Cardiac fibroblast (primary cell): ENCODE measurements at regions not wholly inside any gene's neighbourhood (a gene's known extent, or its start where the extent isn't known, plus 50 kb on each side); places are given as distances from the start of the nearest gene placed in this dataset.

Experiments
- DNase-seq, 2 donors: peaks; one replicate each; pipeline versions ENCODE4 v3.0.0 to v3.0.0-alpha.2; 2010; ENCODE audit warnings: low read depth in 2 of 2
- H3K4me3 ChIP-seq, 2 donors: replicated peaks in 1 of 2; 1 replicate in 1 of 2; 2 replicates in 1 of 2; pipeline ENCODE4 v1.5.1; 2011; ENCODE audit warnings: low read depth in 2 of 2, low read length in 2 of 2, mild to moderate bottlenecking in 2 of 2, moderate library complexity in 1 of 2
- CTCF ChIP-seq: IDR thresholded peaks from one replicate; pipeline ENCODE4 v1.5.1; 2011; ENCODE audit warnings: low read depth, mild to moderate bottlenecking, low read length, inconsistent platforms

- DNase-seq: no peak
- TF ChIP-seq CTCF: no peak
- no peak overlapping the region for H3K4me3 ChIP-seq
Measured at GRCh38 chr4:138538743-138539142, 296.6 kb upstream of the SLC7A11 start.

- TF ChIP-seq CTCF: no peak
Measured at GRCh38 chr4:138537731-138538490, 295.8 kb upstream of the SLC7A11 start.

GRCh38 chr4:138535316-138535715, 293.2 kb upstream of the SLC7A11 start:
- TF ChIP-seq CTCF: no peak
- H3K4me3 ChIP-seq: no peak overlapping the region
- no peak for DNase-seq

More at GRCh38 chr4:138537731-138538490, 295.8 kb upstream of the SLC7A11 start:
- no peak for DNase-seq
- no peak overlapping the region for H3K4me3 ChIP-seq

GRCh38 chr4:138522366-138522765, 280.2 kb upstream of the SLC7A11 start:
- TF ChIP-seq CTCF: peak; percentile 58
- H3K4me3 ChIP-seq: no peak overlapping the region
- peak; percentile 32 to 61 for DNase-seq

GRCh38 chr4:138521809-138522208, 279.7 kb upstream of the SLC7A11 start:
- no peak overlapping the region for H3K4me3 ChIP-seq
- no peak for TF ChIP-seq CTCF
- DNase-seq: no peak

- DNase-seq: no peak
- TF ChIP-seq CTCF: no peak
- no peak overlapping the region for H3K4me3 ChIP-seq
Measured at GRCh38 chr4:138519436-138519835, 277.3 kb upstream of the SLC7A11 start.

GRCh38 chr4:138513535-138513934, 271.4 kb upstream of the SLC7A11 start:
- no peak for DNase-seq
- TF ChIP-seq CTCF: no peak
- H3K4me3 ChIP-seq: no peak overlapping the region
